ENCODE measurements at regions not wholly inside any gene's neighbourhood (a gene's known extent, or its start where the extent isn't known, plus 50 kb on each side); places are given as distances from the start of the nearest gene placed in this dataset.

DNA sequence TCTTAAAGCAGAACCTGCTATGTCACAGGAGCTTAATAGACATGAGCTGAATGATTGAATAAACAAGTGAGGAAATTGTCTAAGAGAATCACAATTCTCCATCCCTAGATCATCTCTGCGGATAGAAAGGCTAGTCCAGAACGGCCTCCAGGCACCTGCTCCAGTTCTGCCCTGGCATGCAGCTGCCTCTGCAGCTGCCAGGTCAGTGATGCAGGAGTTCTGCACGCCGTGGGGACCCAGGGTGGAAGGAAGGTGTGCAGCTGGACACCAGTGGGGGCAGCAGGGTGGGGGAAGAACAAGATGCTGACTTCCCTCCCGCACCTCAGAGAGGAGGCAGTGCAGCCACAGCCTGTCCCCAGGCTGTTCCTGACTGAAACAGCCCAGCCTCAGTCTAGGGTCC is 192.1 kb upstream of the NCAM1 start:
- DNase-seq (ENCODE audit: low read depth in 4 of 4, low spot score in 3 of 4): no peak

DNA sequence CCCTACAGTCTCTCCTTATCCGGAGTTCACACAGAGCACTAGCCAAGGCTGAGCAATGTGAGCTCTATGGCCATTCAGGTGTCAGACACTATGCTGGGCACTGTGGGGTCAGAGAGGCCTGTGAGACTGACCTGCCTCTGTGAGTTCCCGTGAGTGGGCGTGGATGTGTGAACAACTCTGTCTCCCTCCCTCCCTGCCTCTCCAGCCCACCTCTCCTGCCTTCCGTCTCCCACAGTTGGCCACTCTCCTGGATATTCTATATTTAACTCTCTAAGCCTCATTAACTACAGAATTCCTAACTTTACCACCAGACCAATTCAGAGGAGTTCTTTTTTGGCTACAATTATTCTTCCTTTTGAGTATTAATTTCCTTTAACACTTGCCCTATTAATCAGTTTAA is 191.6 kb upstream of the NCAM1 start:
- DNase-seq (ENCODE audit: low read depth in 4 of 4, low spot score in 3 of 4): no peak

- DNase-seq (ENCODE audit: low read depth in 4 of 4, low spot score in 3 of 4): no peak
Observed at GRCh38 chr11:112770033-112770432, 191.2 kb upstream of the NCAM1 start.

- no peak for DNase-seq (ENCODE audit: low read depth in 4 of 4, low spot score in 3 of 4)
Observed at GRCh38 chr11:112770487-112770886, 190.7 kb upstream of the NCAM1 start.

DNA sequence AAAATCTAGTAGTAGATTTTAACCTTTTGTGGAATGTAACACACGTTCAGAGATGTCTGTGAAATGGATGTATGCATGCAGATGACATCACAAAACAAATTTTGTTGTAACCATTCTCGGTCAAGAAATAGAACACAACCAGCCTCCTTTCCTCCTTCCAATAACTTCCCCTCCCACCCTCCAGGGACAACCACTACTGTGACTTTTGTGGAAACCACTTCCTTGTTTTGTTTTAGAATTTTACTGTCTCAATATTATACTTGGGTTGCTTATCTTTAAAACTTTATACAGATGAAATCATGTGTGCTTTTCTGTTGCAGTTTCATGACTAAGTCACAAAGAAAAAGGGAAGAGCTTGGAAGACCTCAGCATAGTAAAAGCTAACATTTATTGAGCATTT is 189.4 kb upstream of the NCAM1 start:
- DNase-seq (ENCODE audit: low read depth in 4 of 4, low spot score in 3 of 4): no peak

GRCh38 chr11:112773264-112773663 is 188.0 kb upstream of the NCAM1 start:
- no peak for DNase-seq (ENCODE audit: low read depth in 4 of 4, low spot score in 3 of 4)

GRCh38 chr11:112776834-112777233 is 184.4 kb upstream of the NCAM1 start:
- no peak for DNase-seq (ENCODE audit: low read depth in 4 of 4, low spot score in 3 of 4)

- DNase-seq (ENCODE audit: low read depth in 4 of 4, low spot score in 3 of 4): no peak
Observed at GRCh38 chr11:112777283-112777751, 183.9 kb upstream of the NCAM1 start.

GRCh38 chr11:112778091-112778876 is 182.9 kb upstream of the NCAM1 start:
- no peak for DNase-seq (ENCODE audit: low read depth in 4 of 4, low spot score in 3 of 4)

DNA sequence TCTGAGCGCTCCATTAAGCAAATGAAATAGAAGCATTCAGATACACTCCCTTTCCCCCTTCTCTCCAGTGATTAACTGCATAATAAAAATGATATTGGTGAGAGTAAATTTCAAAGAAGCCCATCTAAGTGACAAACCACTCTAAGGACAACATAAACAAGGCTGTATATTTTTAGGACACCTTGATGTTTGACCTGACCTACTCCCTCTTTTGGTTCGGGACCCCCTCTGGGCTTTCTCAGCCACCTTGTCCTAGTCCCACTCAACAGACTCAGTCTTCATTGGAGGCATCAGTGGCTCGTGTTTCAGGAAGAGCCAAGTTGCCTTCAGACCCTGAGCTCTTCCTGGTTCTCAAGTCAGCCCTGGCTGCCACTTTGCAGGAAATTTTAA is 182.3 kb upstream of the NCAM1 start:
- no peak for DNase-seq (ENCODE audit: low read depth in 4 of 4, low spot score in 3 of 4)

GRCh38 chr11:112780351-112781087 is 180.7 kb upstream of the NCAM1 start:
- DNase-seq (ENCODE audit: low read depth in 4 of 4, low spot score in 3 of 4): no peak

GRCh38 chr11:112783945-112784322 is 177.3 kb upstream of the NCAM1 start:
- no peak for DNase-seq (ENCODE audit: low read depth in 4 of 4, low spot score in 3 of 4)

DNA sequence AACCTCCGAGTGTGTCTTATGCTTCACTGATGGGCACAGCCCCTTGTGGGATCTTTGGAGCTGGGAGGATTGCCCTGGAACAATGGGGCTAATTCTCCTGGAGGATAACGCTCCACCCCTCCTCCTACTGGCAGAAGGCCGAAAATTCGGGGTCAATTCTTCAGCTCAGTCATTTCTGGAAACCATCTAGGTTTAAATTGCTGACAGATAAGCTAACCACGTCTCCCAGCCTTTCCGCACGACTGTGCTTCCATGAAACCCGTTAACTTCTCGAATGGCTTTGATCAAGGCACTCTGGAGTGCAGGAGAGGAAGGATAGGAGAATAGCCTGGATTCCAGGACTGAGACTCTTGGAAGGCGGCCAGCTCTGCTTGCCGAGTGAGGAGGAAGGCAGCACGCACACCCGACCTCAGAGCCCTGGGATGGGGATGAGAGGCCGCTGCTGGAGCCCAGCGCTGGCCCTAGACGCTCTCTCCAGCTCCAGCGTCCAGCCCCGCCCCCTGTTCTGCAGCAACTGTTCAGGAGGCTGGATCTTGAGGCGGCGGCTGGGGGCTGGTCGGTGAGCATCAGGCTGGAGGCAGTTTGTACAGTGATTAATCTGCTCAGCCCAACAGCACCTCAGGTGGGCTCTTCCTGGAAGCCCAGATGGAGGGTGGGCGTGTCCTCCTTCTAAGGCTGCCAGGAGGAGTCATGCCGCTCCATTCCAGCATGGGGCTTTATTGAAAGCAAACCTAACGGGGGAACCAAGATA is 176.7 kb upstream of the NCAM1 start:
- no peak for DNase-seq (ENCODE audit: low read depth in 4 of 4, low spot score in 3 of 4)

DNA sequence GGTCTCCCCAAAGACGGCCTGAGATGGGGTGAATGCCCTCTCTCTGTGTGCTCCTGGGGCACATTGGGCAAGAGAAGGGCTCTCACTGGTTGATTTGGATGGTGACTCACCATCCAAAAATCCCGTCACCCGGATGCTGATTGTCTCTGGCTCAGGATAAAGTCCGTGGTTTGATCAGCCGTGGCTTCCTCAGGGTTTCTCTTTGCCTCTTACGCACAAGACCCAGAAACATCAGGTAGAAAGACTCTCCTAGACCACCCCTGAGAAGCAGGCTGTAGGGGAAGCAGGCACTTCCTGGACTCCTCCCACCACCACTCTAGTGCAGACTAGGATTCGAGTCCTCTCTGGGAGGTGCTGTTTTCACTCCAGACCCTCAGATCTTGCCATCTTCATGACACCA is 176.1 kb upstream of the NCAM1 start:
- no peak for DNase-seq (ENCODE audit: low read depth in 4 of 4, low spot score in 3 of 4)

DNA sequence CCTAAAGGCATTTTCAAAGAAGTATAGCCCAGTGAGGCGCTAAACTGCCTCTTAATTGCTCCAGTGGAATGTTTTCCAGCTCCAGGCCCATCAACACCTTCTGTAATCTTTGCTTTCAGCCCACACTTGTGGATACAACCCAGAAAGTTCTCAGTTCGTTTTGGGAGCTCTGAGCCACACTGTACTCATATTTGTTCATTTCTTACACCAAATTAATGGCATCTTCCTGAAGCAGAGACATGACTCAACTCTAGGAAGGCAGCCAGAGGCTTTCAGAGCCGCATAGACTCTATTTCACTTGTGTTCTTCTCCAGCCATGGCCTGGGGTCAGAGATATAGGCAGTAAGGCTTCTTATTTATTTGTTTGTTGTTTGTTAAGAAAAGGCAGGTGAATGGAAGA is 175.5 kb upstream of the NCAM1 start:
- no peak for DNase-seq (ENCODE audit: low read depth in 4 of 4, low spot score in 3 of 4)

DNA sequence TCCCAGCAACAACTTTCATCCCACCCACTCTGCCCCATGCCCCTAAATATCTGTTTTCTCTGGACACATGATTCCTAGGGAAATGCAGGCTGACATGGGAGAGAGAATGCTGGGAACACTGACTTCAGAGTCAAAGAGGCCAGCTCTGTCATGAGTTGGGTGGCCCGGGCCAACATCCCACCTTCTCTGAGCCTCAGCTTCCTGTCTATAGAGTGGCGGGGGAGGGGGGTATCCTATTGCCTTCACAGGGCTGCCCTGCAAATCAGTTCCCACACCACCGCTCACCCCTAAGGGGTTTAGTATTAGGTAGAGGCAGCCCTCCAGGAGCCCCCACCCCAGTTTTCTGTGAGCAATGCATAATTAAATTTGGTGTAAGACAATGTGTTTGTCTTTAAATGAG is 175.0 kb upstream of the NCAM1 start:
- DNase-seq (ENCODE audit: low read depth in 4 of 4, low spot score in 3 of 4): no peak

DNA sequence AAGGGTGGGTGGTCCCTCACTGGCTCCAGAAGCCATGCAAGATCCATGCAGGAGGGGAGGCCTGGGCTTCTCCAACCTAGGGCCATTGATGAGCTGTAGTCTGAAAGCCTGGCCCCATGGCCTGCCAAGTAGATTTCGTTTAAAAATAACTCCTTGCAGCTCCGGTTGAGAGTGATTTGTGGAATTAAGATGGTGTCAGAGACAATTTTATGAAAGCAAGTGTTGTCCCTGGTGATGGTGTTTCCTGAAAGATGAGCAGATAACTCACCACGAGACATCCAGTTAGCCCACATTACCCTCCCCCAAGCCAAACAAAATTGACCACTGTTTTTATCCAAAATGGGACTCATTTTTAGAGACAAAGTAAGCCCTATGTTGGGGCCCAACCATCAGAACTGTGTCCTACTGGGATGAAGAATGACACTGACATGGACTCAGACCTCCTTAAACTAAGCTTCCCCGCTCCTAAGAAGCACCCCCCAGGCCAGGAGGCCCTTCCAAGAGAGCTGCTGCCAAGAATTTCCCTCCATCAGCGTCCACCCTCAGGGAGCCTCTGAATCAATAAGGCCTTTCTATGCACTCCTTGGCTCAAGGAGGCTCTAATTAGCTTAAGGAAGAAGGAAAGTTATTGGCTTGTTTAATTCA is 174.2 kb upstream of the NCAM1 start:
- DNase-seq (ENCODE audit: low read depth in 4 of 4, low spot score in 3 of 4): no peak

DNA sequence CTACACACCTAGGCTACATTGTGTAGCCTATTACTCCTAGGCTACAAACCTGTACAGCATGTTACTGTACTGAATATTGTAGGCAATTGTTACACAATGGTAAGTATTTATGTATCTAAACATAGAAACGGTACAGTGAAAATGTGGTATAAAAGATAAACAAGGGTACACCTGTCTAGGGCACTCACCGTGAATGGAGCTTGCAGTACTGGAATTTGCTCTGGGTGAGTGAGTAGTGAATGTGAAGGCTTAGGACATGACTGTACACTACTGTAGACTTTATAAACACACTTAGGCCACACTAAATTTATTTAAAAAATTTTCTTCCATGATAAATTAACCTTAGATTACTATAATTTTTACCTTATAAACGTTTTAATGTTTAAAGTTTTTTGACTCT is 171.7 kb upstream of the NCAM1 start:
- DNase-seq (ENCODE audit: low read depth in 4 of 4, low spot score in 3 of 4): no peak

GRCh38 chr11:112790286-112790685 is 170.9 kb upstream of the NCAM1 start:
- DNase-seq (ENCODE audit: low read depth in 4 of 4, low spot score in 3 of 4): no peak

DNA sequence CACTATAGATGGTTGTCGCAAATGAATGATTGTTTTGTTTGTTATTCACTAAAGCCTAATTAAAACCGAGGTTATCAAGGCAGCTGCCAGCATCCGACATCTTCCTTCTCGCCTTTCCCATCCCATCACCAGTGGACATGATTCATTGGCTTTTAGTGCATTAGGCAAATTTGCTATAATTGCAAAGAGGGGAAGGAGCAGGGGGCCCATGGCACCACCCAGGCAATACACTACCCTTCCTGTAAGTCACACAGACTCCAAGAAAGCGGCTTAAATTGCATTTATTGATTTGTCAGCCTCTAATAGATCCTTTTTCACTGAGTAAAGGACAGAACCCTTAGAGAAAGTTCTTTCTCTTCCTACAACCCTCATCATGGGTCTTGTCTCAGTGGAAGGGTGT is 169.2 kb upstream of the NCAM1 start:
- no peak for DNase-seq (ENCODE audit: low read depth in 4 of 4, low spot score in 3 of 4)

- DNase-seq (ENCODE audit: low read depth in 4 of 4, low spot score in 3 of 4): no peak
Observed at GRCh38 chr11:112793416-112793815, 167.8 kb upstream of the NCAM1 start.
